22Rv1 (cell line): ENCODE measurements at regions not wholly inside any gene's neighbourhood (a gene's known extent, or its start where the extent isn't known, plus 50 kb on each side); places are given as distances from the start of the nearest gene placed in this dataset.

ENCODE experiments used
- ZFX ChIP-seq: fragments of 450-650 bp; IDR thresholded peaks from 2 replicates; pipeline ENCODE4 v1.6.1; 2017; ENCODE audit warnings: antibody characterized with exemption, borderline replicate concordance
- TF ChIP-seq, protein P1 (sequence below): fragments of 450-650 bp; IDR thresholded peaks from 2 replicates; pipeline ENCODE4 v1.5.1; 2017; ENCODE audit warnings: mild to moderate bottlenecking

DNA sequence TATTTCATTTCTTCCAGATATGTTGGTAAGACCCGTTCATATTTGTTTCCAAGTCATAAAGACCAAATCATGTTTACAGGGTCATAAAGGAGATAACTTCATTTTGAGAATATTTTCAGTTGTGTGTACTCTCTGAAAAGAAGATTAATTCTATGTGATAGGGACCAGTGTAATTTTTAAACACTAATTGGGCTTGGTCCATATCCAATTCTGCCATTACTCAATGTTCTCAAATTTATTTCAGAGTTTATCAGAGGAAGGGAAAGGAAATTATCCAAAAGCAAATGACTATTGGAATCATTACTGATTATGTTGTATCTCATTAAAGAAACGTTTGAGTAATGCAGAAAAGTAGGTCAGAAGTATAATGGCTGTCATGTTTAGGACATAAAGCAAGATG is 126.8 kb upstream of the DCN start:
- TF ChIP-seq, protein P1, sequence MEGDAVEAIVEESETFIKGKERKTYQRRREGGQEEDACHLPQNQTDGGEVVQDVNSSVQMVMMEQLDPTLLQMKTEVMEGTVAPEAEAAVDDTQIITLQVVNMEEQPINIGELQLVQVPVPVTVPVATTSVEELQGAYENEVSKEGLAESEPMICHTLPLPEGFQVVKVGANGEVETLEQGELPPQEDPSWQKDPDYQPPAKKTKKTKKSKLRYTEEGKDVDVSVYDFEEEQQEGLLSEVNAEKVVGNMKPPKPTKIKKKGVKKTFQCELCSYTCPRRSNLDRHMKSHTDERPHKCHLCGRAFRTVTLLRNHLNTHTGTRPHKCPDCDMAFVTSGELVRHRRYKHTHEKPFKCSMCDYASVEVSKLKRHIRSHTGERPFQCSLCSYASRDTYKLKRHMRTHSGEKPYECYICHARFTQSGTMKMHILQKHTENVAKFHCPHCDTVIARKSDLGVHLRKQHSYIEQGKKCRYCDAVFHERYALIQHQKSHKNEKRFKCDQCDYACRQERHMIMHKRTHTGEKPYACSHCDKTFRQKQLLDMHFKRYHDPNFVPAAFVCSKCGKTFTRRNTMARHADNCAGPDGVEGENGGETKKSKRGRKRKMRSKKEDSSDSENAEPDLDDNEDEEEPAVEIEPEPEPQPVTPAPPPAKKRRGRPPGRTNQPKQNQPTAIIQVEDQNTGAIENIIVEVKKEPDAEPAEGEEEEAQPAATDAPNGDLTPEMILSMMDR, result no peak
- TF ChIP-seq ZFX, result no peak
